Hepatic stellate cell (primary cell): ENCODE measurements at regions not wholly inside any gene's neighbourhood (a gene's known extent, or its start where the extent isn't known, plus 50 kb on each side); places are given as distances from the start of the nearest gene placed in this dataset.

Experiments
- DNase-seq: peaks from one replicate; pipeline ENCODE4 v3.0.0; 2011; ENCODE audit warnings: low spot score

DNA sequence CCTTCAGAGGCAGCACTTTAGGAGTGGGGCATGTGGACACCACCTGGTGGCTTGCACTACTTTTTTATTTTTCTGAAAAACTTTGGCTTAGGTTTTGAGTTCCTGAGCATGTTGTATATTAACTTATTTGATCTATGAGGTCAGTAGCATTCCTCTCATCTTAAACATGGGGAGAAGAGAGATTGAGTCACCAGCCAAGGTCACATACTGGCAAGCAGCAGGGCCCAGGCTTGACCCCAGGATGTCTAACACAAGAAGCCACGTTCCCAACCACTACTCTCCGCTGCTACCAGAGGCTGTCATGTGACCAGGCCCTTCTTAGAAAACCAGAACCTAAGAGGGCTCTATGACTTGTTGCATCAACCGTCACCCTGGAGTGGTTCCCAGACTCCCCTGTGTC, 210.3 kb upstream of the GPR26 start:
- DNase-seq, result no peak

DNA sequence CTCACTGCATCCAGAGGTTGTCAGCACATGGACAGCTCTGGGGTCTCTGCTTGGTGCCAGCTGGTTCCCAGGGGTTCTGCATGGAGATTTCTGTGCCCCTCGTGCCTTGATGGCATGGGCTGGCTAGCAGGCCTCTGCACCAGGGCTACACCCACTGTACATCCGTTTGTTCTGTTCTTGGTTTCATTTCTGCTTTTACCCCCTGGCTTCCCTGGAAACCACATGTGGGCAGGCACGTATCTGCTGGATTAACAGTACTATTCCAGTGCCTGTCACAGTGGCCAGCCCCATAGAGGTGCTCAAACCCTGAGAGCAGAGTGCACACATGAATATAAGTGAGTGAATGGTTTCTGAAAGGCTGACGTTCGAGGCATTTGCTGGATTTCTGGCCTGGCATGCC, 207.2 kb upstream of the GPR26 start:
- no peak for DNase-seq

DNA sequence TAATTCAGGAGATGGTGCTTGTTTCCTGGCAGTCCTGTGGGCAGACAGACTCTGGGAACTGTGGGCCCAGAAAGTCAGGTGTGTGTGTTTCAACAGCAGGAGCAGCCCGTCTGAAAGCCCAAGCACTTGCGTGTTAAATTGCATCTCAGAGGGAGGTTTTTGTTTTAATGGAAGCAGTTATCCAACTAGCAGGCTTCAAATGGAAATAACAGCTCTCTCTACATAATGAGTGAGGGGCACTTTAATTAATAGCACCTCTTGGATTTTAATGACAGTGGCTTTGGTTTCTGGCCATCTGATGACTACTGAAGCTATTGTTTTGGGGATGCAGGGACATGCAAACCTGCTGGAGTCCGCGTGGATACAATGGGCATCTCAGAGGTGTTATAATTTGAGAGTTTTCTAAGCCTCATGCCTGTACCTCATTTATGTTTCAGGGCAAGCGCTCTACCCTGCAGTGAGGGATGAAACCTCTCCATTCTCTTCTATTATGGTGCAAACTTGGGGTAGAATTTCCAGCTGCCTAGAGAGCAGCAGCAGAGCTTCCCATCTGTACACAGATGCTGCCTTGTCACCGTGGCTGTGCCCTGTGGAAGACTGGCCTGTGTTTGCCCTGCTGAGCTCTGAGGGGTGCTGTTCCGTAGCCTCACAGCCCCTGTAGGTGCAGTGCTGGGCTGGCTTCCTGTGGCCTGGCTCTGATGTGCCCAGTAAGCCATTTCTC, 206.6 kb upstream of the GPR26 start:
- DNase-seq, result no peak

DNA sequence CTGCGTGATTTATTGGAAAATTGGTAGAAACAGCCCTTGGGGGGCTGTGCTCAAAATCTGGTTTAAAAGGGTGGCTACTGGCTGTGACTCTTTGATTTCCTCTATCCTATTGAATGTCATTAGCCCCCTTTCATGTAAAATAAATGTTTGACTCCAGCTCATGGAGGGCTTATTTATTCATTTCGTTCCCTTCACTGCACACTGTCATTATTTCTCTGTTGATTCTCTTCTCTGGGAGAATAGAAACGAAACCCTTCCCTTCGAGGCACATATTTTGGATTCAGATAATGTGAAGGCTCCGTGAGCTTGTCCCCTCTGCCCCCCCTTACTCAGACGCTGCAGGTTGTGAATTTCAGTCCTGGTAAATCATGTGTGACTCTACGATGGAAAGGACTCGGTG, 203.9 kb upstream of the GPR26 start:
- no peak for DNase-seq

DNA sequence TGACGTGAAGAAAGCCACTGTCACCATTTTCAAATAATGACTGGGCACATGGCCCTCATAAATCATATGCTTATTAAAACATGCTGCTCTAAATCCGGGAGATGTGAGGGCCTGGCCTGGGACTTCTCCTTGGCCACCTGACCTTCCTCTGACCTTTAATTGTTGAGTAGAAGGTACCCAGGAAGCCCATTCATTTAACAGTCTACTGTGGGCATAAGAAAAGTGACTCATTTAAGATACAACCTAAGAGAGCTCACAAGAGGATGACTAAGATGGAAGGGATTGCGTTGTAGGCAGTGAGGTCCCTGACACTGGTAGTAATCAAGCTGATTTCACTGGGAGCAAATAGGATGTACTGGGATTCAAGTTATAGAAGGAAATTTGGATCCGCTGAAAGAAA, 203.4 kb upstream of the GPR26 start:
- DNase-seq, result no peak

DNA sequence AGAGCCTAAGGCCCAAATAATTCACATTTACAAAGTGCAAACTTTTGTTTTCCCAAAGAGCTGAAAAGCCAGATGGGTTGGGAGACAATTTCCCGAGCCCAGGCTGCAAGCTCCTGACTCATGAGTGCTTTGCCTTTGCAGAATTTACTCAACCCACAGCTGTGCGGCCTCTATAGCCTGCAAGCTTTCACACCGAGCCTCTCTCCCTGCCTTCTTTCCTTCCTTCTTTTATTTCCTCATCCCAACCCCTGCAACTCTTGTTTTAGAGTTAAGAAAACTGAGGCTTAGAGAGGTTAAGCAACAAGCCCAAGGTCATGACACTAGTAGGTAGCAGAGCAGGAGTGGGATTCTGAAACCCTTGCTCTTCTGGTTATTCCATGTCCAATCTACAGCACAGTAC, 203.0 kb upstream of the GPR26 start:
- DNase-seq, result no peak

DNA sequence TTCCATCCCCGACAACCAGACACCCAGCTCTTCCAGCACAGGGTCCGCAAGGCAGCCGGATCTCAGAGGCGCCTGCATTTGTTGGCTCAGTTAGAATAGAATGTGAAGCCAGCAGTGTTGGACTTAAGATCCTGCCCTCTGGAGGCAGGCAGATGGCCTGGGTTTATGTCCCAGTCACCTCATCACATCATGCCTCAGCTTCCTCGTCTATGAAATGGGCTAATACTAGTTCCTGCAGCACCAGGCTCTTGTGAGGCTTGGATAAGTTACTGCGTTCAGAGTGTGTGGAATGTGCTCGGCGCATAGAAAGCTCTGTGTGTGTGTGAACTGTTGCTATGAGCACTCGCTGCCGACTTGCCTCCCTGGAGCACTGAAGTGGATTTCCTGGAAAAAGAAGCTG, 202.5 kb upstream of the GPR26 start:
- DNase-seq, result no peak

DNA sequence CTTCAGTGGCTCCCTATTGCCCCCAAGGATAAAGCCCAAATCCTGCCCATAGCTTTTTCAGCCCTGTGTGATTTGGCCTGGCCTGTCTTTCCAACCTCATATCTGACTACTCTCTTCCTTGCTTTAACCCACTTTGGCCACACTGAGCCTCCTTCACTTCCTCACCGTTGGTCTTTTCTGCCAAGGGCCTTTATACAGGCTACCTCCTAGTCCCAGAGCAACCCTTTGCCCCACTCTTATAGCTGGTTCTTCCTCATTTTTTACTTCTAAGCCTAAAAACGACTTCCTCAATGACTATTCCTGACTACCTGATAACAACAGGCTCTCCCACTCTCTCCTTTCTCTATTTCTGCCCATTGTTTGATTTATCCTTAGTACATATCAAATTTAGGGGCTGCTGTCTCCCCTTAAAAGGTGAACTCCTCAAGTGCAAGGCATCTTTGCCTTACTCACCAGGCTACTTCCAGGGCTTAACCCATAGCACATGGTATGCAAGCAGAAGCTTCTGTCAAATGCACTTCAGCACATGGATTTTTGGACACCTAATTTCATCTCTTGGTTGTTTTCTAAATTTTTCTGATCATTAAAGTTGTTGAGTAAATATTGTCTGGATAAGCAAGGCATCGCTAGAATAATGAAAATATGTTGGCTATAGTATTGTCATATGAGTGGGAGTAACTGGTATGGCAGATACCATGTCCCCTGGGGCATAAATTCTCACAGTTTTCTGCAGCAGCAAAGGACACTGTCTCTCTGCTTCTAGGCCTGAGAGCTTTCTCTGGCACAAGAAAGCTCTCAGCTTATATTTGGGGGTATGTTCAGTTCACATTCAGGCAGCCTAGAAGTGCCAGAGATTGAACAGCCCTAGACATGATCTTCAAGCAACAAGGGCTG, 201.5 kb upstream of the GPR26 start:
- DNase-seq, result no peak

DNA sequence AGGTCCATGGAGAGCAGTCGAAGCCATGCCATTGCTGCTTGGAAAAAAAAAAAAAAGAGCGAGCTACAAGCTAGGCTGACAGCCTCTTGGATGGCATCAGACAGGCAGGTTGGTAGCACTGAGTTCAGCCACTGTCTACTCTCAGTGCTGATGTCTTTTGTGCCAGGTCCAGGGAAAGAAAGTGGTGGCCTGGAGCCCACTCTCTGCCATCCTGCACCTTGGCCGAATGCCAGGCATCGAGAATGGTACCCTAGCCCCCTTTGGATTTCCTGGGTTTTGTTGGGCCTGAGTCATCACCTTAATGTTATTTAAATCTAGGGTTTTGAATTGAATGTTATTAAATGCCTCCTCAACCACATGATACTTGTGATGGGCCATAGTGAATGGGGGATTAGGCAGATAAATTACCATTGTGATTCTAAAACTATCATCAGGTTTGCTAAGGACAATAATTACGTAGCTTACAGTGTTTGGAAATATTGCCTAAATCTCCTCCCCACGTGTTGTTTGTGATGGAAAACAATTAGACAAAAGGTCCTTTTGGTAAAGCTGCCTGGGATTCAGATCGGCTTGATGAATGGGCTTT, 195.7 kb upstream of the GPR26 start:
- no peak for DNase-seq

DNA sequence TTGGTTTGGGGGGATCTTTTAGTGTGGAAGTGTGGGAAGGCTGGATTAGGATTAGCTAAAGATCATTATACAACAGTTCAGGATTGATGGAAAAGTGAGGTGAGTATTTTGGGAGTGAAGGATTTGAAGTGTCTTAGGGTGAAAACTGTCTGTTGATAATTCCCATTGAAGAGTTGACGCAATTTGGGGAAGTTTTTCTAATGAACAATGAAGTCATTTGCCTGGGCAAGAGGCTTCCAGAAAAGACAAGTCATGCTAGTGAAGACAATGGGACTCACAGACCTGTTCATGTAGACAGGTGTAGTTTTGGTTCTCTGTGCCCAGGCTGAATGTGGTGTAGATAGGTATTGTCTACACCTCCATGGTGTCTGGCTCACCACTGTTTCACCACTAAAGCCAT, 194.3 kb upstream of the GPR26 start:
- DNase-seq, result no peak

DNA sequence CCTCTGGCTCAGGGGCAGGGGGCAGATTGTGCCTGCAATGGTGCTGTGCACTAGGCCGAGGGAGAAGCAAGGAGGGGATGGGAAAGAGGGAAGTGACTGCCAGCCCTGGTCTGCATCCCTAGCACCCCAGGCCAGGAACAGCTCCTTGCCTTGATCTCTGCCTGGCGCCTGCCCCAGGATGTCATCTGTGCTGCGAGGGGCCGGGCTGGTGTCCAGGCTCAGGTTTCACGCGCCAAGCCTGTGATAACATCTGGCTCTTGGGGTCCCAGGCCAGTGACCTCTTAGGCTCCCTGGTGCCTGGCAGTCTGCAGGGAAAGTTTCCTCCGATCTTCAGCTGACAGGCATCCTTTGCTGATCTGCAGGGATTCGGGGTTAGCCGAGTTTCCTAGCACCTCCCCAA, 193.5 kb upstream of the GPR26 start:
- no peak for DNase-seq

DNA sequence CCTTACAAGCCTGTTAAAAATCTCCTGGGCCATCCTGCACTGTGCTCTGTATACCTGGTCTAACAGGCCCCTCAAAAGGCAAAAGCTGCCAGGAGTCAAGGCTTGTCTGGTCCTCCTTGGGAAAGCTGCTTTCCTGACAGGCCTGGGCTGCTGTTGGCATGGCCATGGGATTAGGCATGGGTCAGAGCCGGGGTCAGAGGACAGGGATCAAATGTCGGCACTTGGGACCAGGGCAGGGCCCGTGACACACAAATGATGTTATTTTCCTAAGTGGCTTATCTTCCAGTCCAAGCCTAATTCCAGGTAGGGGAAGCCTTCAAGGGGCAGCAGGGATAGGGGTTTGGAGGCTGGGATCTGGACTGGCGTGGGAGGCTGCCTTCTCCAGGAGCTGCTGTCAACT, 191.5 kb upstream of the GPR26 start:
- no peak for DNase-seq

DNA sequence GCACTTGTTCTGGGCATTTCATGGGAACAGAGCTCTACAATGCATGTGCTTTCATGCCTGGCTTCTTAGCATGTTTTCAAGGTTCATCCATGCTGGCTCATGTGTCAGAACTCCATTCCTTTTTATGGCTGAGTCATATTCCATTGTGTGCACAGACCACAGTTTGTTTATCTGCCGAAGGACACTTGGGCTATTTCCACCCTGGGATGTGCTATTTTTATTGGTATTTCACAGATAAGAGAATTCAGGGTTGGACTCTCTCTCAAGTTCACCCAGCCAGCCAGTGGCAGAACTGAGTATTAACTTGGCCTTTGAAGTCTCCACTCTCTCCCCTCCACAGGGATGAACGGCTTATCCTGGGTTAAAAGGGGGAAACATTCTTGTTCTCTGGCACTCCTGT, 190.7 kb upstream of the GPR26 start:
- no peak for DNase-seq

DNA sequence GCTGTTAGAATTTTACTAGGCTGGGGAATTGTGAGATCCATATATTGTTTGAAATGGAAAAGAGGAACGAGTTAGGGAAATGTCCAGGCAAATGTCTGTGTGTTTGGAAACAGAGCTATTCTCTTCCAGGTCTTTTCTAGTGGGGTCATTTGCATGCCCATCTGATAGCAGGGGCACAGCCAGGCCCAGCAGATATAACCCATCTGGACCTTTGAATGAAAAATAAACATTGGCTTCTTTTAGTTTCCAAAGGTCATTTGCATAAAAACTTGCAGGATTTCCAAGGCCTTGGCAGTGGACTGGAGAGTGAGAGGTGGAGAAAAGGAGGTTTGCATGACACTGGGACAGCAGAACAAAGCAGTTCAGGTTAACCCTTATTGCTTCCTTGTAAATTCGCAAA, 188.0 kb upstream of the GPR26 start:
- no peak for DNase-seq

DNA sequence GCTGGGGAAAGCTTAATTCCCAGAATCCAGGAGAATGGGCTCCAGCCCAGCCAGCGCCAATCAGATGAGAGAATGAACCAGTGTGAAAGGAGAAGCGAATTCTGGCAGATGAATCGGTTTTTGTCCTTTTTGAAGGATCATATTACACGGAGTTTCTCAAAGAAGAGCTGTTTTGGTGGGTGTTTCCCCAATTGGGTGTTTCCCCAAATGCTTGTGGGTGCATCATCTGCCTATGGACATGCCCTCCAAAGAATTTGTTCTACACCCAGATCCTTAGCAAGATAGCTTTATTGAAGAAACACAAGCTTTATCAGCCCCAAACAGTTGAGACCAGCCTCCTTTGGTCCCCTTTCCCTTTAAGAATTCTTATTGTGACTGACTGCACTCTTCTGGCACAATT, 186.5 kb upstream of the GPR26 start:
- DNase-seq, result no peak

DNA sequence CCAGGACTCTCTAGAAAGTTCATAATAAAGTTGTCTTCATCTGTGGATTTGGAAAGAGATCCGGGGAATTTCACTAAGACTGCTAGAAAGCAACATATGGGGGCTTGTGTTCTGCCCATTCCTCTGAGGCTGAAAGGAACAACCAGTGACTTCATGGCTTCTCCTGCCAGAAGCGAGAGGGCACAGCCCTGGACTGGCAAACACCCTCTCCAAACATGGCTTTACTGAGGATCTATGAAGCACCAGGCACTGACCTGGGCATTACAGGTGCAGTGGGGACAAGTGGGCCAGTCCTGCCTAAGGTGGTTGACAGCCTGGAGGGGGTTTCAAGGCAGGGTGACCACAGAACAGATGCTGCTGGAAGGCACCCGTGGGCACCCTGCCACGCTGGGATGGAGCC, 185.8 kb upstream of the GPR26 start:
- DNase-seq, result no peak

DNA sequence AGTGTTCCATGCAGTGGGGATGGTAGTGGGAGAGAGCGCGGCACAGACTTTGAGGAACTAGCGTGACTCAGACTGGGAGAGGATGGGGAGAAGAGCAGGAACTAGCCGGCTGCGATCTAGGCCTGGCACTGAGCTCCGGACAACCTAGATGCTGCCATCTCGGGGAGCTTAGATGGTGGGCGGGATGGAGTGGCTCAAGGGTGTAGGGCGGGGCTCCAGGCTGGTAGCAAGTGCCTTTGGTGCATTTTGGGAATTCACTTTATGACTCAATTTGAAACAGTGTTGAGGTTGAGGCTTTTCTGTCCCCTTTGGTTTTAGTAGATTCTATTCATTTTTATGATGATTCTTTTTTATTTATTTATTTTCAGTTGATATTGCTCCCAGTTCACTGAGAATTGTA, 185.3 kb upstream of the GPR26 start:
- no peak for DNase-seq

DNA sequence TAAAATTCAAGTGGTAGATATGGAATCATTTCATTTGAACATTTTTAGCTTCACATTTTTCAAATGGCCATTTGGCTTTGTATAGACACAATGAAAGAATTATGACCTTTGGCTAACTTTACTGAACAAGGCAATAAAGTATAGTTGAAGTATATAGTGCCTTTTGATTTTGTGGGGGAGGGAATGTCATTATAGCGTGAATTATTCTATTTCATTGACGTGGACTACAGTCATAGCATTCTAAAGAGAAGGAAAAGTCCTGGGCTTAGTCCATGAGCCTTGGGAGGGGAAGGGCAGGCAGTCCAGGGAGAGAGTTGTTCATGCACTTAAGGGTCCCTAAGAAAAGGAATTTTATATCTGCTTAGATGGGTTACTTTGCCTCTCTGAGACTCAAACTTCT, 181.4 kb upstream of the GPR26 start:
- DNase-seq, result no peak

DNA sequence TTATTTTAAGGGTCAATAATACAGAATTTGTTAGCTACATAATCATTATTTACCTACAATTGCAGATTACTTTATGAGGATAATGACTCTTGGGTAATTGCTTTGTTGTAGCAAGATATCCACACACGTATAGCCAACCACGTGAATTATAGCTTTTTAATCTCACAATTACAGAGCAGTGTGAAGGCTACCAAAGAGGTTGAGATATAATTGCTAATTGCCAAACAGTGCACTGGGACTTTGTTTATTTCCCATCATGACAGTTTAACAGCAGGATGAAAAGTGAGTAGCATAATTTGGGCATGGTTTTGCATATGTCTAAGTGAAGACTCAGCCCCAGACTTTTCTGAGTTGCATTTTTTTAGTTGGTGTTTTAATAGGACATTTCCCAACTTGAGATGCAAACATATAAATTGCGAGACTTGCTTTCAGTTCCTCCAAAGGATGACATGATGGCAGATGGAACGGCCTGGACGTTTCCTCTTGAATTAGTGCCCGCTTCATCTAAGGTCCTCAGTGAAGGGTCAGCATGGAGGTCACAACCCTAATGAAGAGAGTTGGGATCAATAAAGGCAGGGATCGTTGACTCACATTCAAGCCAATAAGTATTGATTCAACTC, 180.7 kb upstream of the GPR26 start:
- DNase-seq, result no peak

DNA sequence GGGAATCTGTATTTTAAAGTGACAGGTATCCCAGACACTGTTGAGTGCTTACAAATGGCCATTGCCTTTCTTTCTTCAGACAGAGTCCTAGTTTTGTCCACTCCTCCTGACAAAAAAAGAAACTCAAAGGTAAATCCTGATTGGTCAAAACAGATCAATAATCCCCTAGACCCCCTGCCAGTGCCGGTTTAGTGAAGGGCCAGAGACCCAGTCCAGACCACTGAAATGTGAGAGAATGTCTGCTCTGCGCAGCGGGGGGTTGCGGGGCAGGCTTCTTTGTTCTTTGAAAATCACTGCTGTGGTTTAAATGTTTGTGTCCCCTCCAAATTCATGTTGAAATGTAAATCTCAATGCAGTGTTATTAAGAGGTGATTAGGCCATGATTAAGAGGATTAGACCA, 177.7 kb upstream of the GPR26 start:
- DNase-seq, result no peak

DNA sequence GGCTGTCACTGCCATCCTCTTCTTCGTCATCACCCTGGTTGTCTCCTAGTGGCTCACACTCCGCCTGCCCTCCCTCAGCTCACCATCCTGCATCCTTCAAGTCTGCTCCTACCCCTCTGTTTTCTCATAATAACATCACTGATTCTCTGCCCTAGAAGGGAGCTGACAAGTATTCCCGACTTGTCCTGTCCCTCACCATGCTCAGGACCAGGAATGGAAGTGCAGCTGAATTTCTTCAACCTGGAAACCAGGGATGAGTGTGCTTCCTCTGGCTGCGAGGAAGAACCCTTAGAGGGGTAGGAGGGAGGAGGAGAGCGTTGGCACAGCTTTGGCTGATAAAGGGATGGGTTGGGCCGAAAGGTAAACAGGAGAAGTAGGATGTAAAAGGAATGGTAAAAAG, 174.8 kb upstream of the GPR26 start:
- DNase-seq, result no peak

DNA sequence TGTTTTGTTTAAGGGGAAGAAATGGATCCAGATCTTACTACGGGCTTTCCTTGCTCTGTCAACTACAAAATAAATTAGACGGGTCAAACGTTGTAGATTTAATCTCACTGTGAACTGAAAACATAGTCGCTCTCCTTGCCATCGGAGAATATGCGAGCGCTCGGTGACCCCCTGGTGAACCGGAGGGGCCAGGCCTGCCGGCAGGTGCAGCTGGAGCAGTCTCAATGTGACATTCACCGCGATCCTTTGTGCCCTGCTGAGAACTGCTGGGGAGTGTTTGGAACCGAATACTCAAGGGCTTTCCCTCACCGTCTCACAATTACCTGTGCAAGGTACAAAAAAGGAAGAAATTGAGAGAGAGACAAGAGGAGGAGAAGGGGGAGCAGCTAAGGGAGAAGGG, 174.1 kb upstream of the GPR26 start:
- DNase-seq, result no peak

DNA sequence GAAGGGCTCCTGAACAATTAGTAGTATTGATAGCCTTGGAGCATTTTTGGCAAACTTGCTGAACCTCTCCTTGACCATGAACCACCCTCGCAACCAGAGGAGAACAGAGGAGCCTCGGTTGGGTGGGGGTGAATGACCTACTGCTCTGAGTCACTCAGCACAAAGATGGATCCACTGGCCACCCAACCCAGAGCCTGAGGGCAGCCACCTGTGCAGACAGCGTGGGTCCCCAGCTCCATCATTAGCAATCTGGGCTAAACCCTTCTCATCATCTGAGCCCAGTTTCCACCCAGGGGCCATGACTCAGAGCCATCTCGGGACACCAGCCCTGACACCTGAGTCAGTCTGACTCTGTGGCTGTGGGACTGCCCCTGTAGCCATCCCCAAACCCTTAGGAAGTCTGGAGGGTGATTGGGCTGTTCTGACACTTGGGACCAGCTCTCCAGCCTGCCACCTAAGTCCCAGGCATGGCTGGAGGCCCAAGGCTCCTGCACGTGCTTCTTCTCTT, 171.8 kb upstream of the GPR26 start:
- DNase-seq, result no peak
